C4-2B (cell line): ENCODE measurements at regions not wholly inside any gene's neighbourhood (a gene's known extent, or its start where the extent isn't known, plus 50 kb on each side); places are given as distances from the start of the nearest gene placed in this dataset.
"Not testable (repeated sequence)": the region's sequence is repeated elsewhere in the genome, so short reads cannot be mapped to it uniquely, and the experiment has no call there.

ENCODE experiments used
- H3K27ac ChIP-seq: fragments of 450-650 bp; 2 replicates; pipeline ENCODE4 v1.5.1; 2017
- CTCF ChIP-seq: fragments of 450-650 bp; conservative IDR thresholded peaks from 2 replicates; pipeline ENCODE4 v1.5.1; 2017; ENCODE audit warnings: mild to moderate bottlenecking
- ZFX ChIP-seq: fragments of 450-650 bp; IDR thresholded peaks from 2 replicates; pipeline ENCODE4 v1.6.1; 2017

- no peak overlapping the region for H3K27ac ChIP-seq
- TF ChIP-seq ZFX: no peak
- no peak for TF ChIP-seq CTCF
Observed at GRCh38 chr1:112840631-112841624, 115.1 kb downstream of the SLC16A1 start.

DNA sequence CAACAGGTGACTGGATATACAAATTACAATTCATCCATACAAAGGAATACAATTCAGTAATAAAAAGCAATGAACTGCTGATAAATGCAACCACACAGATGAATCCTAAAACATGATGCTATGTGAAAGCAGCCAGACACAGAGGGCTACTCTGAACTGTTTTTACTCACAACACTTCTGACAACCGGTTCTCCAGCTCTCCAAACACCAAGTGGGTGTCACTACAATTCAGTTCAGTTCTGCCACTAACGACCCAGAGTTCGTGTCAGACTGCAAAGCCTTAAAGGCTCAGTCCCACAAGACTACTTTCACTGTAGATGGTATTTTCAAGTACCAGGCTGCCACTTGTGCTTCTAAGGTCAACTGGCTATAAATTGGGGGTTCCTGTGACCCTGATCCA, 119.4 kb downstream of the SLC16A1 start:
- TF ChIP-seq ZFX: no peak
- no peak for TF ChIP-seq CTCF
- H3K27ac ChIP-seq: no peak overlapping the region

GRCh38 chr1:112833806-112834205, 118.7 kb upstream of the PPM1J start:
- H3K27ac ChIP-seq: no peak overlapping the region
- TF ChIP-seq ZFX (no peak), CTCF (no peak)

DNA sequence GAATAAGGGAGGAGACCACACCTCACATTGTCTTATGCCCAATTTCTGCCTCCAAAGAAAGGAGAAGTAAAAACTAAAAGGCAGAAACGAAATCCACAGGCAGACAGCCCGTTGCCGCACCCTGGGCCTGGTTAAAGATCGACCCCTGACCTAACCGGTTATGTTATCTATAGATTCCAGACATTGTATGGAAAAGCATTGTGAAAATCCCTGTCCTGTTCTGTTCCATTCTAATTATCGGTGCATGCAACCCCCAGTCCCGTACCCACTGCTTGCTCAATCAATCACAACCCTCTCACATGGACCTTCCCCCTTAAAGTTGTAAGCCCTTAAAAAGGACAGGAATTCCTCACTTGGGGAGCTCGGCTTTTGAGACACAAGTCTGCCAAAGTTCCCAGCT, 117.1 kb upstream of the PPM1J start:
- not testable (repeated sequence) for H3K27ac ChIP-seq

- not testable (repeated sequence) for H3K27ac ChIP-seq
Observed at GRCh38 chr1:112829691-112830090, 114.6 kb upstream of the PPM1J start.

DNA sequence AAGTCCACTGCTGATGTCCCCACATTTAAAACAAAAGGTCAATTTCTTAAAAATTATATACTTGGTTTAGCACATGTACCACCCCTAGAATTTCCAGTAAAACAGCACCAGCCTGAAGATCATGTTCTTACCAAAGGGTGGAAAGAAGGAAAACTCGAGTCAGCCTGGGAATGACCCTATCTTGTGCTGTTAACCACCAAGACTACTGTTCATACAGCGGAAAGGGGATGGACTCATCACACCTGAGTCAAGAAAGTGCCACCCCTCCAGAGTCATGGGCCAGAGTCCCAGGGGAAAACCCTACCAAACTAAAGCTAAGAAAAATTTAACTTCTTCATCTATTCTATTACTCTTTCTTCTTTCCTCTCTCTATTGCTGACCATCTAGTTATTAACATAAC, 113.6 kb upstream of the PPM1J start:
- TF ChIP-seq CTCF (no peak), ZFX (no peak)
- no peak overlapping the region for H3K27ac ChIP-seq

DNA sequence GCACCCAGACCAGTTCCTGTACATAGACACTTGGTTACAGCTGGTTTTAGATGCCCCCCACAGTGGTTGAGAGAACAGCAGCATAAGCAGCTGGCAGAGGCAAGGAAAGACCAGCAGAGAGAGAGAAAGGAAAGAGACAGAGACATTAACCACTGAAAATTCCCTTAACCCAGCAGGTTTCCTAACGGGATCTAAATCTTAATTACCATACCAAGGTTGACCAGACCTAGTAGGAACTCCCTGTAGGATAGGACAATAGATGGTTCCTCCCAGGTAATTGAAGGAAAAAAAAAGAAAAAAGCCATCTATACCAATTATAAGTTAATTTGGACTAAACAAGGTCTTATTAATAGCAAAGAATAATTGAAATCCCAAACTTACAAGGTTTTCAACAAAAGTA, 112.3 kb upstream of the PPM1J start:
- H3K27ac ChIP-seq: not testable (repeated sequence)

DNA sequence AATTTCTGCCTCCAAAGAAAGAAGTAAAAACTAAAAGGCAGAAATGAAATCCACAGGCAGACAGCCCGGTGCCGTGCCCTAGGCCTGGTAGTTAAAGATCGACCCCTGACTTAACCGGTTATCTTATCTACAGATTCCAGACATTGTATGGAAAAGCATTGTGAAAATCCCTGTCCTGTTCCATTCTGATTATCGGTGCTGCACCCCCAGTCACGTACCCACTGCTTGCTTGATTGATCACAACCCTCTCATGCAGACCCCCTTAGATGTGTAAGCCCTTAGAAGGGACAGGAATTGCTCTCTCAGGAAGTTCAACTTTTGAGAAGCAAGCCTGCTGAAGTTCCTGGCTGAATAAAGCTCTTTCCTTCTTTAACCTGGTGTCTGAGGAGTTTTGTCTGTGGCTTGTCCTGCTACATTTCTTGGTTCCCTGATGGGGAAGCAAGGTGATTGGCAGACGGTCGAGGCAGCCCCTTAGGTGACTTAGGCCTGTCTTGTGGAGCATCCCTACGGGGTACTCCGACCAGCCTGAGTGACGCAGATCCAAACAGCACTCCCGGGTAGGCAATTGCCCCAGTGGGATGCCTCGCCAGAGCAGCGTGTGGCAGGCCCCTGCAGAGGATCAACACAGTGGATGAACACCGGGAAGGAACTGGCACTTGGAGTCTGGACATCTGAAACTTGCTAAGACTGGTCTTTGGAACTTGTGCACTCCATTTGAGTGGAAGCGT, 111.2 kb upstream of the PPM1J start:
- H3K27ac ChIP-seq: no peak overlapping the region
- TF ChIP-seq CTCF (no peak), ZFX (no peak)

GRCh38 chr1:112825563-112826216, 110.6 kb upstream of the PPM1J start:
- not testable (repeated sequence) for H3K27ac ChIP-seq

- not testable (repeated sequence) for H3K27ac ChIP-seq
Observed at GRCh38 chr1:112825075-112825474, 109.9 kb upstream of the PPM1J start.

GRCh38 chr1:112821307-112822063, 106.4 kb upstream of the PPM1J start:
- not testable (repeated sequence) for H3K27ac ChIP-seq
